ENCODE measurements at regions not wholly inside any gene's neighbourhood (a gene's known extent, or its start where the extent isn't known, plus 50 kb on each side); places are given as distances from the start of the nearest gene placed in this dataset.

DNA sequence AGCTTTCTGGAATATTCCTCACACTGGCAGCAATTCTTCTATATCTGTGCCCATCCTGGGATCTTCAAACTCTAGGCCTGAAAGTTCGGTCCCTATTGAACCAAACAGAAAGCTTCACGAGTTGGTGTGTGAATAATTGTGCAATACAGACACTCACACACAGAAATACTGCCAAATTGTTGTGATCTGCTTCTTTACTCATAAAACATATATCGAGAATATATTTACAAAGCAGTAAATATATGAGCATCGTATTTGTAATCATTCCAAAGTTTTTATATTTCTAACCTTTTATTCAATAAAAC, 56.6 kb upstream of the BEX4 start:
- Histone ChIP-seq H3K9me3 (no peaks in the 10 kb centered on the region), H3K27me3 (no peaks in the 10 kb centered on the region), H3K36me3 (no peaks in the 10 kb centered on the region), H3K4me1 (no peaks in the 10 kb centered on the region), H3K27ac (no peak overlapping the region), H3K4me3 (no peak overlapping the region)
- TF ChIP-seq POLR2A (IDR thresholded peaks at IDR 0.05) (no peak), CTCF (IDR thresholded peaks at IDR 0.05) (peak in 1 of 2 donors; percentile 1)
- DNase-seq (ENCODE audit: low spot score in 2 of 2) = no peak
- WGBS = 52% methylated on average over 4 of the region's 4 CpGs

DNA sequence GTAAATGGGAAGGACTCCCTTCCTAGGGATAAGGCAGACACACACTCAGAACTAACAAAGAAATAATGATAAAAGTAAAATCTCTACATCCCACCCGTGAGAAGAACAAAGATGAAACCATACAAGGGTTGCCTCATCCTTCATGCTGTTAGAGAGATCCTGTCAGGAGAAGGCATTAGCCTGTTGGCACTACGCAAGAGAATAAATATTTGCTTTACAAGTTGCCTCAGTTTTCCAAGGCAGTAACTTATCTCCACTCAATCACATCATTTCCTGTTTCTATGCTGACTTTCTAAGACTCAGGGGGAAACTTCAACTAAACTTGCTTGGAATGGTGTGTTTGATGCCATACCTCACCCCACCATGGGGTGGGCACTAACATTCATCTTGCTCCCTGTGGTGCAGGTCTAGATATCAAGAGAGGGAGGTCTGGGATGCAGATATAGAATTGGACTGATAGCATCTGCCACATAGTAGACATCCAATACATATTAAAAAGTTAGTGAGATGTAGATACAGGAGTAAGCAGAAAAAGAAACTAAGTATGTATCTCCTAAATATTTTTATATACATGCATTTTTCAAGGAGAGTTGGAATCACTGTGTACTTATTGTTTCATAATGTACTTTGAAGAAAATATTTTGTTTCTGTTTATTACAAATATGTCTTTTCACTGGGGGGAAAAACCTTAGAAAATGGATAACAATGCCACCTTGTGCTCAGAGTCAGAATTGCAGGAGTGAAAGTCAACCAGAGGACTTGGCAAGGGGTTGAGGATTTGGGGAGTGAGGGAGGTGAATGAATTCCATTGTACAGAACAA, 57.2 kb upstream of the BEX4 start:
- DNase-seq (ENCODE audit: low spot score in 2 of 2) = no peak
- Histone ChIP-seq H3K27me3 (no peaks in the 10 kb centered on the region), H3K36me3 (no peaks in the 10 kb centered on the region), H3K4me1 (no peaks in the 10 kb centered on the region), H3K27ac (no peak overlapping the region), H3K9me3 (no peaks in the 10 kb centered on the region), H3K4me3 (no peak overlapping the region)
- 69% methylated on average over 2 of the region's 2 CpGs for WGBS
- TF ChIP-seq POLR2AphosphoS5 (IDR thresholded peaks at IDR 0.05) = no peak
- peak; percentile 16 to 27 for TF ChIP-seq CTCF (IDR thresholded peaks at IDR 0.05)

- TF ChIP-seq POLR2A (IDR thresholded peaks at IDR 0.05) (no peak), POLR2AphosphoS5 (IDR thresholded peaks at IDR 0.05) (no peak), EP300 (IDR thresholded peaks at IDR 0.05) (no peak), CTCF (IDR thresholded peaks at IDR 0.05) (no peak)
- no peaks in the 10 kb centered on the region for H3K4me1 ChIP-seq
- no peak overlapping the region for H3K27ac ChIP-seq
- no peaks in the 10 kb centered on the region for H3K36me3 ChIP-seq
- WGBS = 89% methylated on average over 1 of the region's 1 CpG
- DNase-seq (ENCODE audit: low spot score in 2 of 2) = no peak
- H3K27me3 ChIP-seq = no peaks in the 10 kb centered on the region
- H3K9me3 ChIP-seq = no peaks in the 10 kb centered on the region
- no peak overlapping the region for H3K4me3 ChIP-seq
Measured at GRCh38 chrX:103155201-103155600, 59.7 kb upstream of the BEX4 start.

DNA sequence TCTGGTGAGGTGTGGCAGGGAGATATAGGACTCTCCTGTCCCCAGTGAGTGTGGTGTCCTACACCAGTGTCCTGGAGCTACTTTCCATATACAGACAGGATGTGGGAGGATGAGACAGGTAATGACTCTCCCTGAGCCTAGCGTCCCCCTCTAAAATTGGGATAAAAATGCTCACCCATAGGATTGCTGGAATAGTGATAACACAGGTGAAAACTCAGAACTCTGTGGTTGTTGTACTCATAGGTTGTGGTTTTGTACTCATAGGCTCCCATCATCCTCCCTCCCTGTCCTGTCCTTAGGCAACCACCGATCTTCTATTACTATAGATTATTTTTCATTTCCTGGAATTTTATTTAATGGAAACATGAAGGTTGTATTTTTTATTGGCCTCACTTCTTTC, 60.7 kb upstream of the NXF3 start:
- WGBS = 77% methylated on average over 2 of the region's 2 CpGs
- no peaks in the 10 kb centered on the region for H3K36me3 ChIP-seq
- H3K27me3 ChIP-seq = no peaks in the 10 kb centered on the region
- H3K9me3 ChIP-seq = no peaks in the 10 kb centered on the region
- TF ChIP-seq CTCF (IDR thresholded peaks at IDR 0.05) (no peak), EP300 (IDR thresholded peaks at IDR 0.05) (no peak), POLR2AphosphoS5 (IDR thresholded peaks at IDR 0.05) (no peak), POLR2A (IDR thresholded peaks at IDR 0.05) (no peak)
- H3K27ac ChIP-seq = no peak overlapping the region
- no peak overlapping the region for H3K4me3 ChIP-seq
- H3K4me1 ChIP-seq = no peaks in the 10 kb centered on the region
- no peak for DNase-seq (ENCODE audit: low spot score in 2 of 2)

GRCh38 chrX:103151799-103152198, 58.9 kb upstream of the NXF3 start:
- Histone ChIP-seq H3K4me1 (no peaks in the 10 kb centered on the region), H3K36me3 (no peaks in the 10 kb centered on the region), H3K9me3 (no peaks in the 10 kb centered on the region), H3K27me3 (no peaks in the 10 kb centered on the region), H3K27ac (no peak overlapping the region), H3K4me3 (no peak overlapping the region)
- no peak for DNase-seq (ENCODE audit: low spot score in 2 of 2)
- TF ChIP-seq EP300 (IDR thresholded peaks at IDR 0.05) (no peak), CTCF (IDR thresholded peaks at IDR 0.05) (no peak), POLR2AphosphoS5 (IDR thresholded peaks at IDR 0.05) (no peak), POLR2A (IDR thresholded peaks at IDR 0.05) (no peak)
- WGBS = 34% methylated on average over 3 of the region's 3 CpGs
